Putamen (tissue), 1 donor: ENCODE measurements at regions not wholly inside any gene's neighbourhood (a gene's known extent, or its start where the extent isn't known, plus 50 kb on each side); places are given as distances from the start of the nearest gene placed in this dataset.
A peak's percentile ranks its signal among the peaks of the same experiment; 100 is the strongest.
"Not testable (repeated sequence)": the region's sequence is repeated elsewhere in the genome, so short reads cannot be mapped to it uniquely, and the experiment has no call there.

Experiments
- DNase-seq: peaks from one replicate; pipeline ENCODE4 v3.0.0-alpha.2; 2016; ENCODE audit warnings: low spot score

- no peak for DNase-seq
Observed at GRCh38 chr6:167408235-167408869, 83.5 kb downstream of the TTLL2 start.

- no peak for DNase-seq
Observed at GRCh38 chr6:167409079-167409478, 84.2 kb downstream of the TTLL2 start.

GRCh38 chr6:167409694-167410093, 84.8 kb downstream of the TTLL2 start:
- DNase-seq, result no peak

DNA sequence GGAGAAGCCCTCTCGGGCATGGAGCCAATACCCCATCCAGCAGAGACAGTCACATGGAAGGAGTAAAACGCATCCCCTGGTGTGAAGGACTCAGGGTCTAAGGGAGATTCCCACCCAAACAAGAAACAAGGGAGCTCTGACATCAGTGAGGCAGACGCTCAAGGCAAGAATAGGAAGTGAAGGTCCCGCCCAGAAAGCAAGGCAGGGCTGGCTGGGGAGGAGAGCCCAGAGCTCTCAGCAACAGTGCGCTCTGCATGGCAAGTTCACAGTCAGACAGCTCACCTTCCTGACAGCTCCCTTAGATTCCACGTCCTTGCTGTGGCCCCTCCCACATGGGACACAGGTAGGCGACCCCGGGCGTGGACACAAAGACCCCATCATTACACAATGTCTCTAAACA, 85.6 kb downstream of the TTLL2 start:
- DNase-seq, result no peak

- DNase-seq, result no peak
Observed at GRCh38 chr6:167412506-167412905, 87.6 kb downstream of the TTLL2 start.

- no peak for DNase-seq
Observed at GRCh38 chr6:167415441-167415961, 90.6 kb downstream of the TTLL2 start.

- no peak for DNase-seq
Observed at GRCh38 chr6:167416676-167417430, 92.0 kb downstream of the TTLL2 start.

DNA sequence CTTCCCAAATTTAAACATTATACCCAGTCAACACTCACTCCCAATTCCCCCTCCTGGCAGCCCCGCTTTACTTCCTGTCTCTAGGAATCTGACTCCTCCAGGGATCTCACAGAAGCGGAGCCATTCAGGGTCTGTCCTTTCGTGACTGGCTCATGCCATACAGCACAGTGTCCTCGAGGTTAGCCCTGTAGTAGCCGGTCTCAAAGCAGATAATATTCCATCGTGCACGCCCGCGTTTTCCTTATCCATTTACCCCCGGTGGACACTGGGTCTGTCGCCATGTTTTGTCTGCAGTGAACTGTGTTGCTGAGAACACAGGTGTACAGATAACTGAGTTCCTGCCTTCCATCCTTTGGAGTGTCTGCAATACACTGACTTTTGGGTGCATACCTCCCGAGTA, 95.3 kb downstream of the TTLL2 start:
- DNase-seq, result no peak

DNA sequence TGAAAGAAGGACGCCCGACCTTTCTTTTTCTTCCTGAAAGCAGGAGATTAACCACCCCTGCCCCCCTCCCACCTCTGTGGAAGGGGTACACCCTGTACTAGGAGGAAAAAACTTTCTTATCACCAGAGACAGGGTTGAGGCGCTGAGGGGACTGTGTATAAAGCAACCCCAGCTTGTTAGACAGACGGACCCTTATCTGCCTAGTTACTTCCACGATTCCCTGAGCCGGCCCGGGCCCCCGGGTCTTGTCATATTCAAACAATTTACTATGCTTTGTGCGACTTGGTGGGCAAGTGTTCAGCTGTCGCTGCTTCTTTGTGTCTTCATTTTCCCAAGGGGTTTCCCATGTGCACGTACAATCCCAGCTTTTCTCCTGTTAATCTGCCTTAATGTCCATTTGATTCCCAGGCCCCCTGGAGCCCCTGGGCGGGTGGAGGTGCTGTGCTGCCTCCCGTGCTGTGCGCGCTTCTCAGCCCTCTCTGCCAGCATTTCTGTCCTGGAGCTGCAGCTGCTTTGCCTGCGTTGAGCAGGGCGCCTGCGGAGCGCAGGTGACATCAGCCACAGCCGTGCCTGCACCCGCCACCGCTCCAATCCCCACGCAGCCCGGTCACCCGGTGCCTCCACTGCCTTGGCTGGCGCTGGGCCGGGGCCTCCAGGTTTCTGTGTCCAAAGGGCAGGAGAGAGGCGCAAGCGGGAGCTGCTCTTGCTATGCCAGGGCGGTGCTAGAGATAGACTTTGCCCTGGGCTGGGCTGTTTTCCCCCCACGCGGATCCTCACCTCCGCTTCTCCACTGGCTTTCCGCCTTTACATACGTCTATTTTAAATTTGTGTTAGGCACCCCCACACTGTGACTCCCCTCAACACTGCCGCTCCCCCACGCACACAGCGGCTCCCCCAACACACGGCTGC, 96.2 kb downstream of the TTLL2 start:
- peak; percentile 33 for DNase-seq

DNA sequence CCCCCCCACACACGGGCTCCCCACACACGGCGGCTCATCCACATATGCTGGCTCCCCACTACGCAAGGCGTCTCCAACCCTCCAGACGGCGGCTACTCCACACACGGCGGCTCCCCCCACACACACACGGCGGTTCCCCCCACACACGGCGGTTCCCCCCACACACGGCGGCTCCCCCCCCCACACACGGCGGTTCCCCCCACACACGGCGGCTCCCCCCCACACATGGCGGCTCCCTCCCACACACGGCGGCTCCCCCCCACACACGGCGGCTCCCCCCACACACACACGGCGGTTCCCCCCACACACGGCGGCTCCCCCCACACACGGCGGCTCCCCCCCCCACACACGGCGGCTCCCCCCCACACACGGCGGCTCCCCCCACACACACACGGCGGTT, 97.1 kb downstream of the TTLL2 start:
- not testable (repeated sequence) for DNase-seq

GRCh38 chr6:167422934-167423333, 98.0 kb downstream of the TTLL2 start:
- DNase-seq, result no peak

DNA sequence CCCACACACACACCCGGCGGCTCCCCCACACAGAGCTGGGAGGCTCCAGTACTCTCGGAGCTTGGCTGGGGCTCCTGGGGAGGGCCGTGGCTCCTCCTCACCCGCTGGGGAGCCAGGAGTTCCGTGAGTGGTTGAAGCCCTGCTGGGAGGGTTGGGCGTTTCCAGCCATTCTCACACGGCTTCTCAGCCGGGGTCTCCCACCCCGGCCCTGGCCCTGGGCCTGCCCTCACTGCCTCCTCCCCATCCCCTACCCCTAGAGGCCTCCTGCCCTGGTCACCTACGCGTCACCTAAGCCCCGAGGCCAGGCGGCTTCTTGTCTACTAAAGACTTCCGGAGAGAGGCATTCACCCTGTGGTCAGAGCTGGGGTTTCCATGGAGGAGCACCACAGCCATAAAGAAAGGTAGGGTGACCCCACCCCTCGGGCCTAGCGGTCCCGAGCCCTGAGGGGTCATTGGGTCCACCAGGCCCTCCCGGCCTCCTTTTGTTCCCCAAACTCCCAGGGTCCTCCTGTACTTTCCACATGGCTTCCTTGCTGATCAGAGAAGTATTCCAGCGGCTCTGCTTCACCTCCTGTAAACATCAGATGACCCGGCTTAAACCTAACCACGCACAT, 99.3 kb downstream of the TTLL2 start:
- no peak for DNase-seq

- no peak for DNase-seq
Observed at GRCh38 chr6:167424700-167425099, 99.8 kb downstream of the TTLL2 start.

DNA sequence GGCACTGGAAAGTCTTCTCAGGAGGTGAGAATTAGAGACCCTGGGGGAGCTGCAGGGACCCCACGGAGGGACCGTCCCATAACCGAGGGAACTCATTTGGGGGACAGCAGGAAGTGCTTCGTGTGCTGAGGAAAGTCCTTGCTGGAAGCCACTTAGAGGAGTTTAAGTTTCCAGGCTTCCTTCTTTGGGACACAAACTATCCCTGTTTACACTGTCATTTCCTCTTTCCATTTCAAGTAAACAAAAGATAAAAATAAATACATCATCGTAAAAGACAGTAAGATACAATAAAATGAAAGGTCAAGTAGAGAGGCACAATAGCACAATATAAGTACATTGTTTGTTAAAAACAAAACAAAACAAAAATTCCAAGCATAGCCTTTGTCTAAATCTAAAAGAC, 101.2 kb downstream of the TTLL2 start:
- DNase-seq, result no peak

- no peak for DNase-seq
Observed at GRCh38 chr6:167426651-167427050, 101.8 kb downstream of the TTLL2 start.

GRCh38 chr6:167428664-167429333, 103.9 kb downstream of the TTLL2 start:
- DNase-seq, result no peak

GRCh38 chr6:167429353-167429752, 104.5 kb downstream of the TTLL2 start:
- DNase-seq, result no peak

- no peak for DNase-seq
Observed at GRCh38 chr6:167435209-167435728, 110.4 kb downstream of the TTLL2 start.

- DNase-seq, result no peak
Observed at GRCh38 chr6:167437888-167438484, 113.1 kb downstream of the TTLL2 start.

GRCh38 chr6:167441715-167442206, 116.9 kb downstream of the TTLL2 start:
- DNase-seq, result no peak

DNA sequence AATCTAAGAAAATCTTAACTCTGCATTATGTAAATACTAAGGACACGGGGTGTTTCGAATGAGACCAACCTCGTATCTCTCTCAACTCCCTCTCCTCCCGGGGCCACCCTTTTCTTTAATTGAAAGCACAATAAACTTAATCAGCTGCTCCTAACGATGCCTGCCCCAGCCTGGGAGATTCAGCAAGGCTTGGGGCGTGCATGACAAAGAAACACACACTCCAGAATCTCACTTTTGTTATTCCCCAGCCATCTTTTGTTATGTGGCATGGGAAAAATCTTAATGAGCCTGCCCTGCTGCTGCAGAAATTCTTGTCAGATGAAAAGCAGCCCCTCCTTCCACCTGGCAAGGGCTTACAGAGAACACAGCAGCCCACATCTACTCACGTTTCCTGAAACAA, 117.4 kb downstream of the TTLL2 start:
- no peak for DNase-seq
